ENCODE measurements at regions not wholly inside any gene's neighbourhood (a gene's known extent, or its start where the extent isn't known, plus 50 kb on each side); places are given as distances from the start of the nearest gene placed in this dataset.

- TF ChIP-seq, protein P1, sequence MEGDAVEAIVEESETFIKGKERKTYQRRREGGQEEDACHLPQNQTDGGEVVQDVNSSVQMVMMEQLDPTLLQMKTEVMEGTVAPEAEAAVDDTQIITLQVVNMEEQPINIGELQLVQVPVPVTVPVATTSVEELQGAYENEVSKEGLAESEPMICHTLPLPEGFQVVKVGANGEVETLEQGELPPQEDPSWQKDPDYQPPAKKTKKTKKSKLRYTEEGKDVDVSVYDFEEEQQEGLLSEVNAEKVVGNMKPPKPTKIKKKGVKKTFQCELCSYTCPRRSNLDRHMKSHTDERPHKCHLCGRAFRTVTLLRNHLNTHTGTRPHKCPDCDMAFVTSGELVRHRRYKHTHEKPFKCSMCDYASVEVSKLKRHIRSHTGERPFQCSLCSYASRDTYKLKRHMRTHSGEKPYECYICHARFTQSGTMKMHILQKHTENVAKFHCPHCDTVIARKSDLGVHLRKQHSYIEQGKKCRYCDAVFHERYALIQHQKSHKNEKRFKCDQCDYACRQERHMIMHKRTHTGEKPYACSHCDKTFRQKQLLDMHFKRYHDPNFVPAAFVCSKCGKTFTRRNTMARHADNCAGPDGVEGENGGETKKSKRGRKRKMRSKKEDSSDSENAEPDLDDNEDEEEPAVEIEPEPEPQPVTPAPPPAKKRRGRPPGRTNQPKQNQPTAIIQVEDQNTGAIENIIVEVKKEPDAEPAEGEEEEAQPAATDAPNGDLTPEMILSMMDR (IDR thresholded peaks at IDR 0.05) = no peak
- TF ChIP-seq POLR2A (IDR thresholded peaks at IDR 0.05) = no peak
Observed at GRCh38 chr13:76017861-76018556, 381.9 kb downstream of the LMO7 start.

Data from testis (tissue), 2 donors.